HG02588 (cell line): ENCODE measurements at regions not wholly inside any gene's neighbourhood (a gene's known extent, or its start where the extent isn't known, plus 50 kb on each side); places are given as distances from the start of the nearest gene placed in this dataset.
A peak's percentile ranks its signal among the peaks of the same experiment; 100 is the strongest.
"Not testable (repeated sequence)": the region's sequence is repeated elsewhere in the genome, so short reads cannot be mapped to it uniquely, and the experiment has no call there.

ENCODE experiments used
- ATAC-seq: cut with Tn5 transposase; IDR thresholded peaks from one replicate; pipeline ENCODE4 v1.9.1; 2021; ENCODE audit warnings: mild to moderate bottlenecking, moderate library complexity; ENCODE audit not compliant: unreplicated experiment

- ATAC-seq, result no peak
Observed at GRCh38 chrX:55142206-55142918, 53.5 kb downstream of the PAGE2 start.

GRCh38 chrX:55142919-55143310 is 54.1 kb downstream of the PAGE2 start:
- ATAC-seq, result no peak

GRCh38 chrX:55143621-55144020 is 54.8 kb downstream of the PAGE2 start:
- no peak for ATAC-seq

GRCh38 chrX:55144697-55145096 is 55.9 kb downstream of the PAGE2 start:
- no peak for ATAC-seq

GRCh38 chrX:55149242-55149641 is 60.4 kb downstream of the PAGE2 start:
- ATAC-seq, result no peak

GRCh38 chrX:55151199-55151598 is 62.4 kb downstream of the PAGE2 start:
- no peak for ATAC-seq

GRCh38 chrX:55159551-55159950 is 60.6 kb upstream of the PAGE5 start:
- ATAC-seq, result no peak

- ATAC-seq, result peak; percentile 93
Observed at GRCh38 chrX:55160685-55161552, 59.2 kb upstream of the PAGE5 start.

GRCh38 chrX:55161581-55161980 is 58.6 kb upstream of the PAGE5 start:
- no peak for ATAC-seq

- no peak for ATAC-seq
Observed at GRCh38 chrX:55163171-55163570, 57.0 kb upstream of the PAGE5 start.

- ATAC-seq, result not testable (repeated sequence)
Observed at GRCh38 chrX:55165026-55165425, 55.1 kb upstream of the PAGE5 start.

GRCh38 chrX:55167124-55167803 is 52.9 kb upstream of the PAGE5 start:
- no peak for ATAC-seq

- no peak for ATAC-seq
Observed at GRCh38 chrX:55167901-55168300, 52.2 kb upstream of the PAGE5 start.

GRCh38 chrX:55169782-55170181 is 50.4 kb upstream of the PAGE5 start:
- ATAC-seq, result no peak
